ENCODE measurements at regions not wholly inside any gene's neighbourhood (a gene's known extent, or its start where the extent isn't known, plus 50 kb on each side); places are given as distances from the start of the nearest gene placed in this dataset.

- Histone ChIP-seq H3K9me3 (replicated peaks; ENCODE audit: control insufficient read depth, insufficient read depth, low read length) (no peaks in the 10 kb centered on the region), H3K4me2 (ENCODE audit: insufficient read depth, low read length) (no peak overlapping the region), H4K20me1 (replicated peaks; ENCODE audit: control insufficient read depth, extremely low read depth, insufficient read depth, low read length) (no peaks in the 10 kb centered on the region), H3K79me2 (ENCODE audit: control insufficient read depth, insufficient read depth, low read length) (no peaks in the 10 kb centered on the region), H3K27ac (ENCODE audit: insufficient read depth, low read depth, low read length) (no peak overlapping the region), H3K36me3 (ENCODE audit: control insufficient read depth in 2 of 2, extremely low read depth in 1 of 2, insufficient read depth in 2 of 2, low read length in 2 of 2) (no peaks in the 10 kb centered on the region), H2AFZ (ENCODE audit: low read depth, low read length) (no peak overlapping the region), H3K27me3 (ENCODE audit: control insufficient read depth in 2 of 2, insufficient read depth in 2 of 2, low read length in 2 of 2) (no peaks in the 10 kb centered on the region), H3K4me1 (ENCODE audit: control insufficient read depth, extremely low read depth, insufficient read depth, low read length) (peaks cover 10% of the 10 kb centered on the region), H3K4me3 (replicated peaks in 1 of 3; ENCODE audit: insufficient read depth in 1 of 3, low read depth in 1 of 3, low read length in 3 of 3) (no peak overlapping the region), H3K9ac (replicated peaks; ENCODE audit: extremely low read depth, insufficient read depth, low read length) (no peak overlapping the region), H3K9me1 (replicated peaks; ENCODE audit: control insufficient read depth, extremely low read depth, insufficient read depth, low read length) (no peaks in the 10 kb centered on the region)
- intact Hi-C loops (cut with micrococcal nuclease): loop anchor here (1.0 kb wide), 1 partner anchor 391 kb away; the partner anchor contains the start of gene RAP2C
- BruUV-seq (replicated peaks): no TSS peak
- dilution Hi-C loops (cut with MboI; ENCODE audit: extremely low pct_ligation_motif_present, low sequenced_read_pairs): no loop called here
- ChIA-PET CTCF (interaction anchor here (1.3 to 1.8 kb wide), 2 partner anchors 14 to 391 kb away, joined by 3 to 7 read pairs; partner anchors contain the start of gene RAP2C), POLR2A (no interaction called here)
- no peak for FAIRE-seq
- DNase-seq (ENCODE audit: low read depth, low spot score): peak; percentile 19
- TF ChIP-seq EZH2 (IDR thresholded peaks at IDR 0.05; ENCODE audit: borderline replicate concordance, low read depth, low read length, severe bottlenecking) (no peak), CTCF (IDR thresholded peaks at IDR 0.05; ENCODE audit: extremely low read depth in 1 of 2, insufficient read depth in 1 of 2, low read depth in 1 of 2, low read length in 2 of 2) (peak in 1 of 2 donors; percentile 4)
Observed at GRCh38 chrX:131827935-131828334, 195.2 kb upstream of the STK26 start.

GRCh38 chrX:131828482-131828881, 194.6 kb upstream of the STK26 start:
- ChIA-PET POLR2A (no interaction called here), CTCF (interaction anchor here (1.3 to 1.8 kb wide), 2 partner anchors 13 to 390 kb away, joined by 3 to 7 read pairs; partner anchors contain the start of gene RAP2C)
- dilution Hi-C loops (cut with MboI; ENCODE audit: extremely low pct_ligation_motif_present, low sequenced_read_pairs): no loop called here
- Histone ChIP-seq H3K4me2 (ENCODE audit: insufficient read depth, low read length) (peak overlapping the region; percentile 42), H3K27me3 (ENCODE audit: control insufficient read depth in 2 of 2, insufficient read depth in 2 of 2, low read length in 2 of 2) (no peaks in the 10 kb centered on the region), H3K36me3 (ENCODE audit: control insufficient read depth in 2 of 2, extremely low read depth in 1 of 2, insufficient read depth in 2 of 2, low read length in 2 of 2) (no peaks in the 10 kb centered on the region), H3K9ac (replicated peaks; ENCODE audit: extremely low read depth, insufficient read depth, low read length) (no peak overlapping the region), H3K27ac (ENCODE audit: insufficient read depth, low read depth, low read length) (no peak overlapping the region), H3K79me2 (ENCODE audit: control insufficient read depth, insufficient read depth, low read length) (no peaks in the 10 kb centered on the region), H4K20me1 (replicated peaks; ENCODE audit: control insufficient read depth, extremely low read depth, insufficient read depth, low read length) (no peaks in the 10 kb centered on the region), H3K9me3 (replicated peaks; ENCODE audit: control insufficient read depth, insufficient read depth, low read length) (no peaks in the 10 kb centered on the region), H3K4me3 (replicated peaks in 1 of 3; ENCODE audit: insufficient read depth in 1 of 3, low read depth in 1 of 3, low read length in 3 of 3) (peak overlapping the region in 1 of 3 experiments; percentile 17), H3K4me1 (ENCODE audit: control insufficient read depth, extremely low read depth, insufficient read depth, low read length) (peaks cover 10% of the 10 kb centered on the region), H2AFZ (ENCODE audit: low read depth, low read length) (no peak overlapping the region), H3K9me1 (replicated peaks; ENCODE audit: control insufficient read depth, extremely low read depth, insufficient read depth, low read length) (no peaks in the 10 kb centered on the region)
- intact Hi-C loops (cut with micrococcal nuclease): loop anchor here (1.0 kb wide), 1 partner anchor 391 kb away; the partner anchor contains the start of gene RAP2C
- TF ChIP-seq FOS (IDR thresholded peaks at IDR 0.05; ENCODE audit: borderline replicate concordance, insufficient read depth, low read length): no peak
- no peak for TF ChIP-seq CTCF (IDR thresholded peaks at IDR 0.05; ENCODE audit: extremely low read depth in 1 of 2, insufficient read depth in 1 of 2, low read depth in 1 of 2, low read length in 2 of 2)
- TF ChIP-seq GATA2 (IDR thresholded peaks at IDR 0.05; ENCODE audit: insufficient read depth, insufficient read length, low read depth, low read length): no peak
- no peak for TF ChIP-seq POLR2A (IDR thresholded peaks at IDR 0.05; ENCODE audit: low read depth, low read length)
- TF ChIP-seq EZH2 (IDR thresholded peaks at IDR 0.05; ENCODE audit: borderline replicate concordance, low read depth, low read length, severe bottlenecking): no peak
- TF ChIP-seq MYC (IDR thresholded peaks at IDR 0.05; ENCODE audit: low read depth, low read length): no peak
- no peak for TF ChIP-seq JUN (IDR thresholded peaks at IDR 0.05; ENCODE audit: borderline replicate concordance, insufficient read depth, insufficient read length, low read depth)
- TF ChIP-seq, protein P1, sequence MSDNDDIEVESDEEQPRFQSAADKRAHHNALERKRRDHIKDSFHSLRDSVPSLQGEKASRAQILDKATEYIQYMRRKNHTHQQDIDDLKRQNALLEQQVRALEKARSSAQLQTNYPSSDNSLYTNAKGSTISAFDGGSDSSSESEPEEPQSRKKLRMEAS (IDR thresholded peaks at IDR 0.05; ENCODE audit: insufficient read depth, insufficient read length): no peak
- no peak for TF ChIP-seq POLR2AphosphoS5 (IDR thresholded peaks at IDR 0.05; ENCODE audit: insufficient read depth, low read depth, low read length)
- BruUV-seq (replicated peaks): no TSS peak
- no peak for FAIRE-seq
- no peak for DNase-seq (ENCODE audit: low read depth, low spot score)

Data from endothelial cell of umbilical vein (primary cell).